Body of pancreas (tissue), 4 donors: ENCODE measurements at regions not wholly inside any gene's neighbourhood (a gene's known extent, or its start where the extent isn't known, plus 50 kb on each side); places are given as distances from the start of the nearest gene placed in this dataset.

Experiments used
- ATAC-seq: fragments of 150-250 bp; one replicate; pipeline ENCODE4 v1.9.1; 2016
- DNase-seq, 4 donors: peaks; one replicate each; pipeline ENCODE4 v3.0.0-alpha.2; 2019
- H3K27ac ChIP-seq, 4 donors: fragments of 200-600 bp; sonication (generic); 1 replicate in 3 of 4; 2 replicates in 1 of 4; pipeline versions ENCODE4 v1.5.1 to v1.6.1; 2016 to 2019; ENCODE audit warnings: mild to moderate bottlenecking in 1 of 4, mixed read lengths in 1 of 4, moderate library complexity in 1 of 4
- H3K27me3 ChIP-seq, 2 donors: fragments of 200-600 bp; sonication (generic); one replicate each; pipeline ENCODE4 v1.6.0; 2016; ENCODE audit warnings: mild to moderate bottlenecking in 1 of 2
- H3K36me3 ChIP-seq, 2 donors: fragments of 200-600 bp; sonication (generic); replicated peaks in 1 of 2; 2 replicates each; pipeline ENCODE4 v1.5.1; 2016; ENCODE audit warnings: low read depth in 2 of 2; ENCODE audit not compliant: insufficient read depth in 1 of 2
- H3K4me1 ChIP-seq: fragments of 200-600 bp; sonication (generic); one replicate; pipeline ENCODE4 v1.6.0; 2016
- H3K4me3 ChIP-seq, 2 donors: fragments of 200-600 bp; sonication (generic); 1 replicate in 1 of 2; 2 replicates in 1 of 2; pipeline ENCODE4 v1.5.1; 2016 to 2019
- H3K9me3 ChIP-seq, 3 donors: fragments of 200-600 bp; sonication (generic); 1 replicate in 2 of 3; 2 replicates in 1 of 3; pipeline ENCODE4 v1.5.1; 2016
- POLR2A ChIP-seq, 3 donors: fragments of 450-650 bp; IDR thresholded peaks; one replicate each; pipeline ENCODE4 v1.6.1; 2016; ENCODE audit warnings: antibody characterized with exemption in 3 of 3, mild to moderate bottlenecking in 2 of 3
- WGBS, 2 donors: methylation state at CpG; one replicate each; pipeline ENCODE4 v1.1.5; 2017; 5-methylcytosine and 5-hydroxymethylcytosine counted together
- intact Hi-C: fragments of 100-400 bp; cut with DNase I; formaldehyde crosslinking; loops from one replicate; pipeline ENCODE4 v1.15.1; 2023
- TF ChIP-seq, protein P1 (sequence below), 7 experiments: fragments of 450-650 bp in 4 of 7; fragments of 200-600 bp in 3 of 7; sonication (generic) in 3 of 7; IDR thresholded peaks; one replicate each; pipeline ENCODE4 v1.5.1; 2016 to 2019; ENCODE audit warnings: antibody characterized with exemption in 7 of 7

- no peak overlapping the region for H3K27ac ChIP-seq
- H3K9me3 ChIP-seq: no peaks in the 10 kb centered on the region
- no peaks in the 10 kb centered on the region for H3K36me3 ChIP-seq
- intact Hi-C loops: no loop called here
- ATAC-seq (no peak), DNase-seq (no peak)
- no peaks in the 10 kb centered on the region for H3K4me1 ChIP-seq
- H3K27me3 ChIP-seq: no peaks in the 10 kb centered on the region
- TF ChIP-seq, protein P1, sequence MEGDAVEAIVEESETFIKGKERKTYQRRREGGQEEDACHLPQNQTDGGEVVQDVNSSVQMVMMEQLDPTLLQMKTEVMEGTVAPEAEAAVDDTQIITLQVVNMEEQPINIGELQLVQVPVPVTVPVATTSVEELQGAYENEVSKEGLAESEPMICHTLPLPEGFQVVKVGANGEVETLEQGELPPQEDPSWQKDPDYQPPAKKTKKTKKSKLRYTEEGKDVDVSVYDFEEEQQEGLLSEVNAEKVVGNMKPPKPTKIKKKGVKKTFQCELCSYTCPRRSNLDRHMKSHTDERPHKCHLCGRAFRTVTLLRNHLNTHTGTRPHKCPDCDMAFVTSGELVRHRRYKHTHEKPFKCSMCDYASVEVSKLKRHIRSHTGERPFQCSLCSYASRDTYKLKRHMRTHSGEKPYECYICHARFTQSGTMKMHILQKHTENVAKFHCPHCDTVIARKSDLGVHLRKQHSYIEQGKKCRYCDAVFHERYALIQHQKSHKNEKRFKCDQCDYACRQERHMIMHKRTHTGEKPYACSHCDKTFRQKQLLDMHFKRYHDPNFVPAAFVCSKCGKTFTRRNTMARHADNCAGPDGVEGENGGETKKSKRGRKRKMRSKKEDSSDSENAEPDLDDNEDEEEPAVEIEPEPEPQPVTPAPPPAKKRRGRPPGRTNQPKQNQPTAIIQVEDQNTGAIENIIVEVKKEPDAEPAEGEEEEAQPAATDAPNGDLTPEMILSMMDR (IDR thresholded peaks at IDR 0.05): no peak
- no peak for TF ChIP-seq POLR2A (IDR thresholded peaks at IDR 0.05)
- H3K4me3 ChIP-seq: no peak overlapping the region
Measured at GRCh38 chr11:28835317-28835716, 727.1 kb downstream of the METTL15 start.

- intact Hi-C loops: no loop called here
Measured at GRCh38 chr11:28834877-28835276, 726.7 kb downstream of the METTL15 start.

GRCh38 chr11:28833670-28834069 is 725.5 kb downstream of the METTL15 start:
- Histone ChIP-seq H3K36me3 (no peaks in the 10 kb centered on the region), H3K4me3 (no peak overlapping the region), H3K9me3 (no peaks in the 10 kb centered on the region), H3K4me1 (no peaks in the 10 kb centered on the region), H3K27ac (no peak overlapping the region), H3K27me3 (no peaks in the 10 kb centered on the region)
- ATAC-seq (no peak), DNase-seq (no peak)
- TF ChIP-seq POLR2A (IDR thresholded peaks at IDR 0.05): no peak
- TF ChIP-seq, protein P1 (IDR thresholded peaks at IDR 0.05): no peak
- WGBS, 2 donors: 51 to 61% methylated on average over 2 of the region's 2 CpGs
- intact Hi-C loops: no loop called here

More at GRCh38 chr11:28834877-28835276, 726.7 kb downstream of the METTL15 start:
- no peaks in the 10 kb centered on the region for H3K4me1 ChIP-seq
- no peaks in the 10 kb centered on the region for H3K27me3 ChIP-seq
- no peak overlapping the region for H3K4me3 ChIP-seq
- no peak for ATAC-seq
- TF ChIP-seq, protein P1 (IDR thresholded peaks at IDR 0.05): no peak
- no peak for TF ChIP-seq POLR2A (IDR thresholded peaks at IDR 0.05)
- WGBS, 2 donors: 39 to 49% methylated on average over 3 of the region's 3 CpGs
- no peaks in the 10 kb centered on the region for H3K36me3 ChIP-seq
- H3K9me3 ChIP-seq: no peaks in the 10 kb centered on the region
- H3K27ac ChIP-seq: no peak overlapping the region
- no peak for DNase-seq

DNA sequence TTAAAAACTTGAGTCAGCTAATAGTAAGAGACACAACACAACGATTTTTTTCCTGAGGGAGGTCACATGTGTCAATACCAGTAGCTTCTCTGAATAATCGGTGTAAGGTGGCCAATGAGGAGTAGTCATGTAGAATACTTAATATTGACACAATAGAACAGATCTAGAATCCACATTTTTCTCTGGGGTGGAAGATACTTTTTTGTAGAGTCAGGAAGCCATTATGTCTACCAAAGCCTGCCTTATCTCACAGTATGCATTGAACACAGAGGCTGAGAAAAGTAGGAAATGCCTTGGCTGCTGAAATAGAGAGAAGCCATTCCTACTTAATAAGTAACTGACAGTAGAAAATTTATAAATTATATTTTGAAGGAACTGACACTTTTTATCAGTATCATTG is 725.0 kb downstream of the METTL15 start:
- H3K36me3 ChIP-seq: no peaks in the 10 kb centered on the region
- H3K4me3 ChIP-seq: no peak overlapping the region
- DNase-seq (no peak), ATAC-seq (no peak)
- no peak overlapping the region for H3K27ac ChIP-seq
- H3K4me1 ChIP-seq: no peaks in the 10 kb centered on the region
- 19 to 21% methylated on average over 2 of the region's 2 CpGs for WGBS, 2 donors
- intact Hi-C loops: no loop called here
- H3K27me3 ChIP-seq: no peaks in the 10 kb centered on the region
- H3K9me3 ChIP-seq: no peaks in the 10 kb centered on the region
- TF ChIP-seq, protein P1 (IDR thresholded peaks at IDR 0.05): no peak

GRCh38 chr11:28826807-28827206 is 718.6 kb downstream of the METTL15 start:
- H3K27ac ChIP-seq: no peak overlapping the region
- intact Hi-C loops: no loop called here
- WGBS, 2 donors: 93% methylated on average over 1 of the region's 1 CpG

More at GRCh38 chr11:28826807-28827206, 718.6 kb downstream of the METTL15 start:
- ATAC-seq (no peak), DNase-seq (no peak)
- H3K36me3 ChIP-seq: no peaks in the 10 kb centered on the region
- H3K4me3 ChIP-seq: no peak overlapping the region
- TF ChIP-seq, protein P1 (IDR thresholded peaks at IDR 0.05): no peak
- TF ChIP-seq POLR2A (IDR thresholded peaks at IDR 0.05): no peak
- no peaks in the 10 kb centered on the region for H3K4me1 ChIP-seq
- no peaks in the 10 kb centered on the region for H3K9me3 ChIP-seq
- no peaks in the 10 kb centered on the region for H3K27me3 ChIP-seq
